ENCODE measurements at regions not wholly inside any gene's neighbourhood (a gene's known extent, or its start where the extent isn't known, plus 50 kb on each side); places are given as distances from the start of the nearest gene placed in this dataset.
A peak's percentile ranks its signal among the peaks of the same experiment; 100 is the strongest.

DNA sequence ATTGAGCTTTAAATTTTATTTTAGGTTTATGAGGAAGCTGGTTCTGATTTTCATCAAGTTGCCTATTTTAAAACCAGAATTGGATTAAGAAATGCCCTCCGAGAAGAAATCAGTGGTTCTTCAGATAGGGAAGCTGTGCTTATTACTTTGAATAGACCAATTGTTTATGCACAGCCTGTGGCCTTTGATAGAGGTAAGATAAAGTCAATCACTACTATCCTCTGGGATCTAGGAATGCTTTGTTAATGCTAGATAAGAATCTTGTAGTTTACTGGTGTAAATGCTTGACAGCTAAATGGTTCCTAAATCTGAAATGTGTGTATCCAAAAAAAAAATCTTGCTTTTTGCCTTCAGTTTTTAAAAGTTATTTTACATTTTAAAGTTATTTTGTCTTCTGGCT lies 73.0 kb upstream of the ADAD1 start:
- no peak for DNase-seq (ENCODE audit: low read depth)

DNA sequence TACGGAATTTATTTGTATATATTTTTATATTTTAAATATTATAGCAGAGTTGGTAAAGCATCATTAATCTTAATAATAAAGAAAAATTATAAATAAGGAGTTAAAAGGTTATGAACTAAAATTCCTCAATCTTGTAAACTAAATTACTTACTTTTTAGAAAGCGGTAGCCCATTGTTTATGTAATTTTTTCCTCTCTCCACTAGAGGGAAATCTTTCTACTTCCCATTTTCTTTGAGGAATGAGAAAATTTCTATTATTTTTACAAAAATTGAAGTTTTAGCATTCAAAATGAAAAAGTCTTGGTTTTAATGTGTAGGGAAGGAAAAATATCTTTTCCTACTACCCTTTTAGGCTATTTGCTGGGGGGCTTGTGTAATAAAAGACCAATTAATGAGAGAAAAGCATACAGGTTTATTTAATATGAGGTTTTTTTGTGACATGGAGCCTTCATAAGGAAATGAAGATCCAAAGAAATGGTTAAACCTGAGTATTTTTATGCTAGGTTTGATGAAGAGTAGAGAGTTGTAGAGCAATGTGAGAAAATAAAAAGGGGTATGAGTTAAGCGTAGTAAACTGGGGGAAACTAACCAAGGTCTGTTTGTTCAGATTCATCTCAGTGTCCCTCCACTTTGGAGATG lies 68.7 kb upstream of the ADAD1 start:
- DNase-seq (ENCODE audit: low read depth), result peak; percentile 3

DNA sequence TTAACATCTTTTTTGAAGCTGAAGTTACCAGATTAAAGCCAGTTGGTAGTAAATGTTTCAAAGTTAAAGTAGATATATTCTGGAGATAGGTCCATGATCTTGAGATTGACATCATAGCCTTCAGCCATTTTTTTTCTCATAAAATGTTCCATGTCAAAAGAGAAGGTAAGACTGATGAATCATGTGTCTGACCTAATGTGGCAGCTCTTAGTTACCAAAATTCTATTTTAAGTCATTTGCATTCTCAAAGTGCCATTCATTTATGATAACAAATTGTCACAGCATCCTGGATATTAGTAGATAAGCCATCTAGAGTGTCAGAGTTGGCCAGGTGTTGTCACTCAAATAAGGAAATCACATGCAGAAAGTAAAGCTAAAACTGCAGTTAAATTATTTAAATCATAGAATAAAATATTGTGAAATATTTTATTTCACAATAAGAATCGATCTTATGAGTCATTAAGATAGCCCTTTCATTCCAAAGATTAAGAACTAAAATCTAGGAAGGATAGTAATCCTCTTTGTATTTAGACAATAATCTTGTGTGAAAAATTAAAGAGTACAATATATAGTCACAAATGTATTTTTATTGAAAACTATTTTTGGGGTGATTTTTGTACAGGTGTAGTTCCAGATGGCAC lies 65.7 kb upstream of the ADAD1 start:
- no peak for DNase-seq (ENCODE audit: low read depth)

DNA sequence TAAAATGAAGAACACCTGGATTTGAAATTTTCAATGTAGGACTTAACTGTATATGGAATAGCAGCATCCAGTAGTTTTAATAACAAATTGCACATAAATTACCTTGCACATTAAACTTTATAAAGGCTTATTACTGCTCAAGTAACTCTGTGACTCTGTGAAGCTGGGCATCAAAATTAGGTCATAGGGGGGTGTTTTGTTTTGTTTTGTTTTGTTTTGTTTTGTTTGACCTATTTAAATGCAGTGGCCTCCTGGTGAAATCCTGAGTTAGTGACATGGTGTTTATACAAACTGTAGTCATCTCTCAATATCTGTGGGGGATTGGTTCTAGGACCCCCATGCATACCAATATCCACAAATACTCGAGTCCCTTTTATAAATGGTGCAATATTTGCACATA lies 51.9 kb upstream of the ADAD1 start:
- DNase-seq (ENCODE audit: low read depth), result no peak

DNA sequence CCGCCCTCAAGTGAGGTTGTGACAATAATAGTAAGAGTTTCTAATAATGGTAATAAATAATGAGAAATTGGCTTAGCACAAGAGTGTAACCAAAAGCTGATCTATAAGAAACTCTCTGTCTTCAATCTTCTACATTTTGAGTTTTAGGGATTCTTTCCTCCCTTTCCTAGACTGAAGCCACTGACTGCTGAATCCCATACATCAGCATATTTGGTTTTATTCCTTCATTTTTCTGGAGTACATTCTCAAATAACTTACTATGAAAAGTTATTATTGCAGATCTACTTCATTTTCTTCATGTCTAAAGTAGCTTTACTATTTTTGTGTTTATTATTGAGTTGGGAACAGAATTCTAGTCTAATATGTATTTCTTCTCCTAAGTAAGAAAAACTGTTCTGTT lies 49.9 kb upstream of the ADAD1 start:
- no peak for DNase-seq (ENCODE audit: low read depth)

All from RPMI7951 (cell line).